ENCODE measurements at regions not wholly inside any gene's neighbourhood (a gene's known extent, or its start where the extent isn't known, plus 50 kb on each side); places are given as distances from the start of the nearest gene placed in this dataset.

GRCh38 chr7:115096262-115096661 lies 174.4 kb downstream of the MDFIC start:
- Histone ChIP-seq H3K27me3 (ENCODE audit: insufficient read depth, low read length) (no peaks in the 10 kb centered on the region), H3K9ac (ENCODE audit: low read length) (no peak overlapping the region), H3K36me3 (ENCODE audit: insufficient read depth, low read length) (no peaks in the 10 kb centered on the region), H3K4me1 (ENCODE audit: insufficient read depth, low read length, severe bottlenecking) (no peaks in the 10 kb centered on the region), H3K4me3 (ENCODE audit: low read depth, low read length, poor library complexity, severe bottlenecking) (no peak overlapping the region), H3K79me2 (ENCODE audit: insufficient read depth, low read length) (no peaks in the 10 kb centered on the region), H4K20me1 (ENCODE audit: insufficient read depth, low read length) (no peaks in the 10 kb centered on the region), H3F3A (ENCODE audit: insufficient read depth, low read length) (no peaks in the 10 kb centered on the region), H3K9me2 (ENCODE audit: low read depth, low read length) (no peaks in the 10 kb centered on the region), H2AFZ (ENCODE audit: low read length) (no peak overlapping the region), H3K9me3 (ENCODE audit: low read length) (no peaks in the 10 kb centered on the region), H3K27ac (ENCODE audit: low read depth, low read length, poor library complexity, severe bottlenecking) (no peak overlapping the region), H3K4me2 (ENCODE audit: low read length) (no peak overlapping the region)
- no peak for TF ChIP-seq EZH2 (IDR thresholded peaks at IDR 0.05; ENCODE audit: borderline replicate concordance, low read length)
- TF ChIP-seq, protein P1, sequence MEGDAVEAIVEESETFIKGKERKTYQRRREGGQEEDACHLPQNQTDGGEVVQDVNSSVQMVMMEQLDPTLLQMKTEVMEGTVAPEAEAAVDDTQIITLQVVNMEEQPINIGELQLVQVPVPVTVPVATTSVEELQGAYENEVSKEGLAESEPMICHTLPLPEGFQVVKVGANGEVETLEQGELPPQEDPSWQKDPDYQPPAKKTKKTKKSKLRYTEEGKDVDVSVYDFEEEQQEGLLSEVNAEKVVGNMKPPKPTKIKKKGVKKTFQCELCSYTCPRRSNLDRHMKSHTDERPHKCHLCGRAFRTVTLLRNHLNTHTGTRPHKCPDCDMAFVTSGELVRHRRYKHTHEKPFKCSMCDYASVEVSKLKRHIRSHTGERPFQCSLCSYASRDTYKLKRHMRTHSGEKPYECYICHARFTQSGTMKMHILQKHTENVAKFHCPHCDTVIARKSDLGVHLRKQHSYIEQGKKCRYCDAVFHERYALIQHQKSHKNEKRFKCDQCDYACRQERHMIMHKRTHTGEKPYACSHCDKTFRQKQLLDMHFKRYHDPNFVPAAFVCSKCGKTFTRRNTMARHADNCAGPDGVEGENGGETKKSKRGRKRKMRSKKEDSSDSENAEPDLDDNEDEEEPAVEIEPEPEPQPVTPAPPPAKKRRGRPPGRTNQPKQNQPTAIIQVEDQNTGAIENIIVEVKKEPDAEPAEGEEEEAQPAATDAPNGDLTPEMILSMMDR (IDR thresholded peaks at IDR 0.05; ENCODE audit: low read length) = no peak

- H2AFZ ChIP-seq (ENCODE audit: low read length) = no peak overlapping the region
- no peaks in the 10 kb centered on the region for H3K9me2 ChIP-seq (ENCODE audit: low read depth, low read length)
- H3K27me3 ChIP-seq (ENCODE audit: insufficient read depth, low read length) = no peaks in the 10 kb centered on the region
- no peak overlapping the region for H3K27ac ChIP-seq (ENCODE audit: low read depth, low read length, poor library complexity, severe bottlenecking)
- H3F3A ChIP-seq (ENCODE audit: insufficient read depth, low read length) = no peaks in the 10 kb centered on the region
- H3K79me2 ChIP-seq (ENCODE audit: insufficient read depth, low read length) = no peaks in the 10 kb centered on the region
- no peak overlapping the region for H3K4me2 ChIP-seq (ENCODE audit: low read length)
- no peak overlapping the region for H3K4me3 ChIP-seq (ENCODE audit: low read depth, low read length, poor library complexity, severe bottlenecking)
- H4K20me1 ChIP-seq (ENCODE audit: insufficient read depth, low read length) = no peaks in the 10 kb centered on the region
- H3K9ac ChIP-seq (ENCODE audit: low read length) = no peak overlapping the region
- no peaks in the 10 kb centered on the region for H3K36me3 ChIP-seq (ENCODE audit: insufficient read depth, low read length)
- H3K4me1 ChIP-seq (ENCODE audit: insufficient read depth, low read length, severe bottlenecking) = no peaks in the 10 kb centered on the region
- H3K9me3 ChIP-seq (ENCODE audit: low read length) = no peaks in the 10 kb centered on the region
- no peak for TF ChIP-seq EZH2 (IDR thresholded peaks at IDR 0.05; ENCODE audit: borderline replicate concordance, low read length)
- TF ChIP-seq, protein P1 (IDR thresholded peaks at IDR 0.05; ENCODE audit: low read length) = no peak
These were observed 172.3 kb downstream of the MDFIC start for GRCh38 chr7:115094163-115094562.

DNA sequence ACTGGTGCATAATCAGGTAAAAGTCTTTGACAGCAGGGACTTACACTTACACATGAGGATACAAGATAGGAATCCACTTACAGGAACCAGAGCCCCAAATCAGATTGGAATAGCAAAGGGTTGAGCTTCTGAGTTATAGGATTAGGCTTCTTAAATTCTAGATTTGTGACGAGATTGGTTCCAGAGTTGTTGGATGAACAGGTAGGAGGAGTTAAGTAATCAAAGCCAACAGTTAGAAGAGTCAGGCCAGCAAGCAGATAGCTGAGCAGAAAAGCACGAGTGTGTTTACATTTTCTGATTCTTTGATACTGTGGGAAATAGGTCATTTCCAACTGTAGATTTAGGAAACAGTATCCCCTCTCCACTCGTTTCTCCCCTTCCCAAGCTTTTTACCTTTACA lies 167.0 kb downstream of the MDFIC start:
- H2AFZ ChIP-seq (ENCODE audit: low read length) = no peak overlapping the region

More for the DNA sequence above, 167.0 kb downstream of the MDFIC start:
- H3K9me3 ChIP-seq (ENCODE audit: low read length) = no peaks in the 10 kb centered on the region
- no peaks in the 10 kb centered on the region for H3K9me2 ChIP-seq (ENCODE audit: low read depth, low read length)
- H3K4me2 ChIP-seq (ENCODE audit: low read length) = no peak overlapping the region
- no peak for TF ChIP-seq EZH2 (IDR thresholded peaks at IDR 0.05; ENCODE audit: borderline replicate concordance, low read length)
- TF ChIP-seq, protein P1 (IDR thresholded peaks at IDR 0.05; ENCODE audit: low read length) = no peak
- H3F3A ChIP-seq (ENCODE audit: insufficient read depth, low read length) = no peaks in the 10 kb centered on the region
- no peaks in the 10 kb centered on the region for H4K20me1 ChIP-seq (ENCODE audit: insufficient read depth, low read length)
- no peak overlapping the region for H3K9ac ChIP-seq (ENCODE audit: low read length)
- no peak overlapping the region for H3K4me3 ChIP-seq (ENCODE audit: low read depth, low read length, poor library complexity, severe bottlenecking)
- no peak overlapping the region for H3K27ac ChIP-seq (ENCODE audit: low read depth, low read length, poor library complexity, severe bottlenecking)
- H3K79me2 ChIP-seq (ENCODE audit: insufficient read depth, low read length) = no peaks in the 10 kb centered on the region
- no peaks in the 10 kb centered on the region for H3K4me1 ChIP-seq (ENCODE audit: insufficient read depth, low read length, severe bottlenecking)
- H3K27me3 ChIP-seq (ENCODE audit: insufficient read depth, low read length) = no peaks in the 10 kb centered on the region
- H3K36me3 ChIP-seq (ENCODE audit: insufficient read depth, low read length) = no peaks in the 10 kb centered on the region

Measured in OCI-LY1 (cell line).